ENCODE measurements at regions not wholly inside any gene's neighbourhood (a gene's known extent, or its start where the extent isn't known, plus 50 kb on each side); places are given as distances from the start of the nearest gene placed in this dataset.

DNA sequence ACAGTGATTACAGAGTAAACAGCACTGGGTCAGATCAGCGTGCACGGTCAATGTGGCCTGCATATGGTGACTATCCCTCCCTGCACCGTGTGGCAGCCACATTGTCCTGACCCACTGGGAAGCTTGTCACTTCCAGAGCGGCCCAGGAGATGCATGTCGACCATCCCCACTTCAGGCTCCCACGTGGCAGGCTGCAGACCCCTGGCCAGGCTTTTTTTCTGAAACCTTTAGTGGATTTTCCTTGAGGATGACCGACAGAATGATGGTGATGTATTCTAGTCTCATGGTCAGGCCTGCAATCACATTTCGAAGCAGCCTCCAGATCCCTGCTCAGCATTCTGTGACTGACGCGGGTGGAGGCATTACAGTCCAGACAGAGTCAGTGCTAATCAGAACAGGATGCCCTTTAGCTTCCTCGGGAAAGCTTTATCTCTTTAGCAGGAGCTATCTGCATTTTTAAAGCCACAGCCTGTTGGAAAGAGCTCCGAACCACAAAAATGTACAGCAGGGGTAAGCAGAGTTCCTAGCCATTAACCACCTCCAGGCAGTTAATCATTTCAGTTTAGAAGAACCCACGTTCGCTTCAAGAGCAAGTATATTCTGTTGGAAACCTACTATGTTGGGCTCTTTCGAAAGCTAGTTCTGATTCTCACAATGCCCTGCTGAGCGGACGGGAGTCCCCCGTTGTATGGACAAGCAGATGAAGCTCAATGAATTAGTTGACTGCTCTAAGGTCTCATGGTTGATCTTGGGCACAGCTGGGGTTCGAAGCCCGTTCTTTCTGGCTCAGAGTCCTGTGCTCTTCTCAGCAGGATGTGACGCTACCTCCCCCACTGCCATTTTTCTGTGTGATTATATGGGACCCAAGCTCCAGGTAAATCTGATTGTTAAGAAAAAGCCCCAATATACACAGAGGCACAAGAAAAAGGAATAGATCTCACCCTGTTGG, 56.5 kb downstream of the IRF2BP2 start:
- TF ChIP-seq, protein P1, sequence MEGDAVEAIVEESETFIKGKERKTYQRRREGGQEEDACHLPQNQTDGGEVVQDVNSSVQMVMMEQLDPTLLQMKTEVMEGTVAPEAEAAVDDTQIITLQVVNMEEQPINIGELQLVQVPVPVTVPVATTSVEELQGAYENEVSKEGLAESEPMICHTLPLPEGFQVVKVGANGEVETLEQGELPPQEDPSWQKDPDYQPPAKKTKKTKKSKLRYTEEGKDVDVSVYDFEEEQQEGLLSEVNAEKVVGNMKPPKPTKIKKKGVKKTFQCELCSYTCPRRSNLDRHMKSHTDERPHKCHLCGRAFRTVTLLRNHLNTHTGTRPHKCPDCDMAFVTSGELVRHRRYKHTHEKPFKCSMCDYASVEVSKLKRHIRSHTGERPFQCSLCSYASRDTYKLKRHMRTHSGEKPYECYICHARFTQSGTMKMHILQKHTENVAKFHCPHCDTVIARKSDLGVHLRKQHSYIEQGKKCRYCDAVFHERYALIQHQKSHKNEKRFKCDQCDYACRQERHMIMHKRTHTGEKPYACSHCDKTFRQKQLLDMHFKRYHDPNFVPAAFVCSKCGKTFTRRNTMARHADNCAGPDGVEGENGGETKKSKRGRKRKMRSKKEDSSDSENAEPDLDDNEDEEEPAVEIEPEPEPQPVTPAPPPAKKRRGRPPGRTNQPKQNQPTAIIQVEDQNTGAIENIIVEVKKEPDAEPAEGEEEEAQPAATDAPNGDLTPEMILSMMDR (IDR thresholded peaks at IDR 0.05), result no peak
- no peak for TF ChIP-seq POLR2A (IDR thresholded peaks at IDR 0.05)

Data from upper lobe of left lung (tissue), 4 donors.